H1 (cell line): ENCODE measurements at regions not wholly inside any gene's neighbourhood (a gene's known extent, or its start where the extent isn't known, plus 50 kb on each side); places are given as distances from the start of the nearest gene placed in this dataset.

Experiments
- CTCF ChIA-PET: fragments of 300-600 bp; sonication (Branson Sonifier 250); formaldehyde crosslinking; loops from one replicate; lab custom pipeline; 2021; ENCODE audit not compliant: partially characterized antibody; lab: Charles Lee
- POLR2A ChIA-PET: fragments of 300-600 bp; sonication (Branson Sonifier 250); formaldehyde crosslinking; loops from one replicate; lab custom pipeline; 2021; ENCODE audit warnings: inconsistent platforms; ENCODE audit not compliant: partially characterized antibody; lab: Charles Lee
- DNase-seq, 2 experiments: peaks; one replicate each; pipeline versions ENCODE4 v3.0.0 to v3.0.0-alpha.2; 2010 to 2022; ENCODE audit warnings: low spot score in 2 of 2, low read depth in 1 of 2, mixed read lengths in 1 of 2
- FAIRE-seq: peaks from 2 replicates; lab custom pipeline; 2011; peaks lifted over from hg19 to GRCh38; lab: Jason Lieb, UNC
- H2AFZ ChIP-seq: 2 replicates; pipeline ENCODE4 v1.8.1; 2012; ENCODE audit warnings: low read length, inconsistent platforms
- H2AK5ac ChIP-seq: 2 replicates; pipeline ENCODE4 v1.6.1; 2013; ENCODE audit warnings: low read depth, low read length
- H2BK120ac ChIP-seq: replicated peaks from 2 replicates; pipeline ENCODE3; 2013; ENCODE audit warnings: low read depth, low read length, inconsistent platforms
- H2BK12ac ChIP-seq: 2 replicates; pipeline ENCODE4 v1.6.1; 2013; ENCODE audit warnings: low read depth, low read length
- H2BK15ac ChIP-seq: 2 replicates; pipeline ENCODE4 v1.6.1; 2013; ENCODE audit warnings: low read length
- H2BK20ac ChIP-seq: 2 replicates; pipeline ENCODE4 v1.6.1; 2013; ENCODE audit warnings: low read length
- H2BK5ac ChIP-seq: 2 replicates; pipeline ENCODE4 v1.6.1; 2013; ENCODE audit warnings: low read depth, low read length
- H3K14ac ChIP-seq: 2 replicates; pipeline ENCODE4 v1.6.1; 2013; ENCODE audit warnings: inconsistent platforms; ENCODE audit not compliant: insufficient read length
- H3K18ac ChIP-seq: 2 replicates; pipeline ENCODE4 v1.6.1; 2013; ENCODE audit warnings: low read length; ENCODE audit errors: extremely low read depth
- H3K23ac ChIP-seq: 2 replicates; pipeline ENCODE4 v1.6.1; 2013; ENCODE audit warnings: inconsistent platforms; ENCODE audit not compliant: insufficient read length
- H3K23me2 ChIP-seq: 2 replicates; pipeline ENCODE4 v1.6.1; 2013; ENCODE audit warnings: low read depth, low read length
- H3K27ac ChIP-seq: 2 replicates; pipeline ENCODE4 v1.6.1; 2011; ENCODE audit warnings: low read depth, low read length, inconsistent platforms
- H3K27me3 ChIP-seq, 4 experiments: replicated peaks in 1 of 4; 1 replicate in 1 of 4; 2 replicates in 3 of 4; pipeline versions ENCODE4 v1.6.1 to v1.8.1; 2011 to 2013; ENCODE audit warnings: low read length in 3 of 4, mild to moderate bottlenecking in 3 of 4, inconsistent platforms in 2 of 4, mixed read lengths in 2 of 4, moderate library complexity in 1 of 4; ENCODE audit not compliant: control insufficient read depth in 3 of 4, insufficient read depth in 3 of 4; ENCODE audit errors: extremely low read depth in 1 of 4
- H3K36me3 ChIP-seq, 4 experiments: 2 replicates each; pipeline versions ENCODE4 v1.6.1 to v1.8.1; 2011 to 2013; ENCODE audit warnings: mild to moderate bottlenecking in 4 of 4, low read length in 3 of 4, moderate library complexity in 2 of 4, control low read depth in 1 of 4, inconsistent platforms in 1 of 4; ENCODE audit not compliant: insufficient read depth in 4 of 4, control insufficient read depth in 2 of 4
- H3K4ac ChIP-seq: replicated peaks from 2 replicates; pipeline ENCODE3; 2013; ENCODE audit warnings: low read length, low read depth, mixed read lengths, inconsistent platforms; ENCODE audit not compliant: insufficient read length
- H3K4me1 ChIP-seq, 4 experiments: replicated peaks in 1 of 4; 1 replicate in 1 of 4; 2 replicates in 3 of 4; pipeline versions ENCODE4 v1.6.1 to v1.8.1; 2011 to 2013; ENCODE audit warnings: low read length in 3 of 4, inconsistent platforms in 2 of 4, mixed read lengths in 1 of 4; ENCODE audit not compliant: insufficient read depth in 4 of 4, control insufficient read depth in 3 of 4
- H3K4me2 ChIP-seq, 2 experiments: 2 replicates each; pipeline versions ENCODE4 v1.6.1 to v1.8.1; 2011 to 2013; ENCODE audit warnings: low read depth in 2 of 2, low read length in 2 of 2, control low read depth in 1 of 2, inconsistent platforms in 1 of 2, mild to moderate bottlenecking in 1 of 2; ENCODE audit not compliant: insufficient read depth in 1 of 2
- H3K4me3 ChIP-seq, 4 experiments: fragments of 200-600, 300-600 bp in 1 of 4; sonication (generic), shearing (Covaris generic), sonication (Bioruptor Twin) in 1 of 4; 2 replicates each; pipeline versions ENCODE4 v1.5.1 to v1.8.1; 2011 to 2016; ENCODE audit warnings: low read length in 4 of 4, low read depth in 3 of 4, control low read depth in 2 of 4, inconsistent platforms in 2 of 4, mild to moderate bottlenecking in 2 of 4, mixed read lengths in 1 of 4, moderate library complexity in 1 of 4; ENCODE audit not compliant: insufficient read depth in 2 of 4; ENCODE audit errors: extremely low read depth in 1 of 4
- H3K56ac ChIP-seq: replicated peaks from 2 replicates; pipeline ENCODE3; 2013; ENCODE audit warnings: low read depth, mild to moderate bottlenecking, mixed read lengths, low read length, inconsistent platforms; ENCODE audit not compliant: insufficient read length
- H3K79me1 ChIP-seq: 2 replicates; pipeline ENCODE4 v1.6.1; 2013; ENCODE audit warnings: low read depth, low read length, control low read depth
- H3K79me2 ChIP-seq, 2 experiments: 2 replicates each; pipeline versions ENCODE4 v1.6.1 to v1.8.1; 2012 to 2013; ENCODE audit warnings: low read length in 2 of 2, mild to moderate bottlenecking in 2 of 2, inconsistent platforms in 1 of 2; ENCODE audit not compliant: insufficient read depth in 2 of 2, control insufficient read depth in 1 of 2
- H3K9ac ChIP-seq, 4 experiments: replicated peaks in 1 of 4; 1 replicate in 1 of 4; 2 replicates in 3 of 4; pipeline versions ENCODE4 v1.6.1 to v1.8.1; 2011 to 2013; ENCODE audit warnings: low read depth in 3 of 4, low read length in 3 of 4, control low read depth in 2 of 4, mild to moderate bottlenecking in 2 of 4, moderate library complexity in 2 of 4, inconsistent platforms in 1 of 4; ENCODE audit errors: extremely low read depth in 1 of 4
- H3K9me3 ChIP-seq, 2 experiments: 2 replicates each; pipeline versions ENCODE4 v1.6.1 to v1.8.1; 2012 to 2013; ENCODE audit warnings: mild to moderate bottlenecking in 2 of 2, moderate library complexity in 2 of 2, control low read depth in 1 of 2, inconsistent platforms in 1 of 2, low read depth in 1 of 2, low read length in 1 of 2, mixed read lengths in 1 of 2; ENCODE audit not compliant: insufficient read depth in 2 of 2
- H4K20me1 ChIP-seq, 2 experiments: replicated peaks in 1 of 2; 2 replicates each; pipeline versions ENCODE3 to v1.8.1; 2011 to 2013; ENCODE audit warnings: inconsistent platforms in 2 of 2, low read length in 2 of 2, mild to moderate bottlenecking in 1 of 2; ENCODE audit not compliant: insufficient read depth in 2 of 2, control insufficient read depth in 1 of 2
- H4K5ac ChIP-seq: 2 replicates; pipeline ENCODE4 v1.6.1; 2013; ENCODE audit warnings: low read length, low read depth, mixed read lengths, inconsistent platforms; ENCODE audit not compliant: insufficient read length
- H4K8ac ChIP-seq: 2 replicates; pipeline ENCODE4 v1.8.0; 2013; ENCODE audit warnings: mild to moderate bottlenecking, moderate library complexity, low read length, inconsistent platforms; ENCODE audit not compliant: insufficient read depth; ENCODE audit errors: extremely low read depth
- H4K91ac ChIP-seq: replicated peaks from 2 replicates; pipeline ENCODE3; 2013; ENCODE audit warnings: low read length, mixed read lengths, inconsistent platforms; ENCODE audit not compliant: insufficient read length
- EP300 ChIP-seq, 2 experiments: IDR thresholded peaks; 1 replicate in 1 of 2; 2 replicates in 1 of 2; pipeline ENCODE4 v1.6.1; 2011 to 2012; ENCODE audit warnings: low read depth in 2 of 2, low read length in 2 of 2, mild to moderate bottlenecking in 2 of 2, borderline replicate concordance in 1 of 2, inconsistent platforms in 1 of 2, moderate library complexity in 1 of 2
- PHF8 ChIP-seq: fragments of 200-600 bp; sonication (generic); conservative IDR thresholded peaks from 2 replicates; pipeline ENCODE4 v1.7.1; 2012; ENCODE audit warnings: low read depth, mild to moderate bottlenecking, inconsistent platforms, low read length, moderate library complexity
- POLR2A ChIP-seq, 2 experiments: IDR thresholded peaks; 1 replicate in 1 of 2; 2 replicates in 1 of 2; pipeline ENCODE4 v1.6.1; 2011; ENCODE audit warnings: low read depth in 2 of 2, low read length in 2 of 2, mild to moderate bottlenecking in 2 of 2; ENCODE audit errors: control extremely low read depth in 1 of 2
- TAF1 ChIP-seq: IDR thresholded peaks from 2 replicates; pipeline ENCODE4 v1.6.1; 2011; ENCODE audit warnings: mild to moderate bottlenecking, low read depth, low read length
- WGBS, 2 experiments: shearing (Covaris generic) in 1 of 2; methylation state at CpG; one replicate each; pipeline versions ENCODE4 v1.1.6 to v1.1.7; 2013 to 2015; ENCODE audit warnings: low lambda C conversion rate in 2 of 2, mixed read lengths in 2 of 2, inconsistent platforms in 1 of 2, low coverage in 1 of 2, missing lambda C conversion rate in 1 of 2; ENCODE audit not compliant: insufficient replicate concordance in 2 of 2, insufficient coverage in 1 of 2, insufficient read length in 1 of 2; ENCODE audit errors: extremely low coverage in 1 of 2, missing lambda C conversion rate in 1 of 2; 5-methylcytosine and 5-hydroxymethylcytosine counted together

GRCh38 chrX:111010111-111010510 lies 85.9 kb upstream of the PAK3 start:
- H2BK20ac ChIP-seq, result no peak overlapping the region
- H4K91ac ChIP-seq, result no peak overlapping the region
- H3K9ac ChIP-seq, result no peak overlapping the region
- no peaks in the 10 kb centered on the region for H3K36me3 ChIP-seq
- H3K27me3 ChIP-seq, result no peaks in the 10 kb centered on the region
- H2BK15ac ChIP-seq, result no peak overlapping the region
- ChIA-PET CTCF (no interaction called here), POLR2A (no interaction called here)
- no peak overlapping the region for H2BK5ac ChIP-seq
- no peak overlapping the region for H3K4ac ChIP-seq
- no peak overlapping the region for H2AFZ ChIP-seq
- H3K4me3 ChIP-seq, result no peak overlapping the region
- no peak overlapping the region for H2BK12ac ChIP-seq
- H3K79me2 ChIP-seq, result no peaks in the 10 kb centered on the region
- 92% methylated on average over 3 of the region's 3 CpGs; no CpG with 5 or more reads in 1 of the 2 experiments for WGBS, 2 experiments
- no peaks in the 10 kb centered on the region for H3K79me1 ChIP-seq
- 0 out of 7 replicates have a peak, but pooled peaks cover 0 to 2% (median 0%) of the 10 kb centered on the region in 4 experiments for H3K4me1 ChIP-seq
- no peak overlapping the region for H2BK120ac ChIP-seq
- H3K18ac ChIP-seq, result no peak overlapping the region
- H4K8ac ChIP-seq, result no peak overlapping the region
- H4K5ac ChIP-seq, result no peak overlapping the region
- H3K14ac ChIP-seq, result no peak overlapping the region
- H3K23ac ChIP-seq, result no peak overlapping the region
- no peak for DNase-seq
- no peak overlapping the region for H2AK5ac ChIP-seq
- no peak overlapping the region for H3K56ac ChIP-seq
- FAIRE-seq, result no peak
- no peaks in the 10 kb centered on the region for H3K9me3 ChIP-seq
- H3K27ac ChIP-seq, result no peak overlapping the region
- H3K4me2 ChIP-seq, result no peak overlapping the region
- no peaks in the 10 kb centered on the region for H3K23me2 ChIP-seq
- no peaks in the 10 kb centered on the region for H4K20me1 ChIP-seq
- TF ChIP-seq POLR2A (IDR thresholded peaks at IDR 0.05; ENCODE audit: control extremely low read depth in 1 of 2, low read depth in 2 of 2, low read length in 2 of 2) (no peak), EP300 (IDR thresholded peaks at IDR 0.05; ENCODE audit: borderline replicate concordance in 1 of 2, low read depth in 2 of 2, low read length in 2 of 2) (no peak), TAF1 (no peak), PHF8 (no peak)
